Fibroblast of pulmonary artery (primary cell): ENCODE measurements at regions not wholly inside any gene's neighbourhood (a gene's known extent, or its start where the extent isn't known, plus 50 kb on each side); places are given as distances from the start of the nearest gene placed in this dataset.

Experiments used
- DNase-seq: peaks from one replicate; pipeline ENCODE4 v3.0.0-alpha.2; 2010; ENCODE audit warnings: low read depth
- H3K4me3 ChIP-seq: replicated peaks from 2 replicates; pipeline ENCODE4 v1.5.1; 2011; ENCODE audit warnings: low read depth, mild to moderate bottlenecking, control low read depth, low read length, moderate library complexity
- CTCF ChIP-seq: IDR thresholded peaks from 2 replicates; pipeline ENCODE4 v1.5.1; 2011; ENCODE audit warnings: mild to moderate bottlenecking, control low read depth, low read length, inconsistent platforms; ENCODE audit errors: missing control alignments

GRCh38 chr4:159685340-159686092 is 582.6 kb downstream of the RAPGEF2 start:
- no peak overlapping the region for H3K4me3 ChIP-seq
- DNase-seq = no peak
- TF ChIP-seq CTCF = no peak

DNA sequence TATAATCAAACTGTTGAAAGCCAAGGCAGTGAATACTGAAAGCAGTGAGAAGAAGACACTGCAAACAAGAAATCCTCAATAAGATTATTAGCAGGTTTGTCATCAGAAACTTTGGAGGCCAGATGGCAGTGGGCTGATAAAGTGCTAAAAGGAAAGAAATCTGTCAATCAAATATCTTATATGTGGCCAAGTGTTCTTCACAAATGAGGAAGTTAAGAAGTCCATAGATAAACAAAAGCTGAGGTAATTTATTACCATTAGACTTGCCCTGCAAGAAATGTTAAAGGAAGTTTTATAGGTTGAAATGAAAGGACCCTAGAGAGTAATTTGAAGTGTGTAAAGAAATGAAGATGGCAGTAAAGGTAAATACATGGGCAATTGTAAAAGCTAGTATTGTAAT is 586.6 kb downstream of the RAPGEF2 start:
- no peak for DNase-seq
- no peak for TF ChIP-seq CTCF
- H3K4me3 ChIP-seq = no peak overlapping the region

GRCh38 chr4:159697322-159698283 is 594.7 kb downstream of the RAPGEF2 start:
- DNase-seq = no peak
- TF ChIP-seq CTCF = no peak
- no peak overlapping the region for H3K4me3 ChIP-seq

GRCh38 chr4:159698336-159698735 is 595.5 kb downstream of the RAPGEF2 start:
- no peak for TF ChIP-seq CTCF
- DNase-seq = peak; percentile 11
- H3K4me3 ChIP-seq = no peak overlapping the region

GRCh38 chr4:159702200-159702599 is 599.3 kb downstream of the RAPGEF2 start:
- no peak for TF ChIP-seq CTCF
- H3K4me3 ChIP-seq = no peak overlapping the region
- no peak for DNase-seq

GRCh38 chr4:159705334-159705733 is 602.5 kb downstream of the RAPGEF2 start:
- no peak for DNase-seq
- no peak for TF ChIP-seq CTCF
- no peak overlapping the region for H3K4me3 ChIP-seq
